SH-SY5Y (cell line): ENCODE measurements at regions not wholly inside any gene's neighbourhood (a gene's known extent, or its start where the extent isn't known, plus 50 kb on each side); places are given as distances from the start of the nearest gene placed in this dataset.

Experiments
- GATA2 ChIP-seq: IDR thresholded peaks from 2 replicates; pipeline ENCODE4 v1.6.1; 2011; ENCODE audit warnings: mild to moderate bottlenecking, low read depth, low read length
- GATA3 ChIP-seq: IDR thresholded peaks from 2 replicates; pipeline ENCODE4 v1.6.1; 2011; ENCODE audit warnings: low read depth, mild to moderate bottlenecking, low read length, moderate library complexity

- no peak for TF ChIP-seq GATA2
- no peak for TF ChIP-seq GATA3
Observed at GRCh38 chr5:72741805-72742204, 74.7 kb upstream of the TNPO1 start.
